ENCODE measurements at regions not wholly inside any gene's neighbourhood (a gene's known extent, or its start where the extent isn't known, plus 50 kb on each side); places are given as distances from the start of the nearest gene placed in this dataset.

GRCh38 chr5:89265511-89266179 lies 382.7 kb upstream of the MEF2C start:
- DNase-seq (ENCODE audit: low read depth in 2 of 2) = peak; percentile 40 to 83
- H3K4me3 ChIP-seq (replicated peaks in 1 of 2; ENCODE audit: low read depth in 2 of 2, low read length in 2 of 2) = no peak overlapping the region
- TF ChIP-seq, protein P1, sequence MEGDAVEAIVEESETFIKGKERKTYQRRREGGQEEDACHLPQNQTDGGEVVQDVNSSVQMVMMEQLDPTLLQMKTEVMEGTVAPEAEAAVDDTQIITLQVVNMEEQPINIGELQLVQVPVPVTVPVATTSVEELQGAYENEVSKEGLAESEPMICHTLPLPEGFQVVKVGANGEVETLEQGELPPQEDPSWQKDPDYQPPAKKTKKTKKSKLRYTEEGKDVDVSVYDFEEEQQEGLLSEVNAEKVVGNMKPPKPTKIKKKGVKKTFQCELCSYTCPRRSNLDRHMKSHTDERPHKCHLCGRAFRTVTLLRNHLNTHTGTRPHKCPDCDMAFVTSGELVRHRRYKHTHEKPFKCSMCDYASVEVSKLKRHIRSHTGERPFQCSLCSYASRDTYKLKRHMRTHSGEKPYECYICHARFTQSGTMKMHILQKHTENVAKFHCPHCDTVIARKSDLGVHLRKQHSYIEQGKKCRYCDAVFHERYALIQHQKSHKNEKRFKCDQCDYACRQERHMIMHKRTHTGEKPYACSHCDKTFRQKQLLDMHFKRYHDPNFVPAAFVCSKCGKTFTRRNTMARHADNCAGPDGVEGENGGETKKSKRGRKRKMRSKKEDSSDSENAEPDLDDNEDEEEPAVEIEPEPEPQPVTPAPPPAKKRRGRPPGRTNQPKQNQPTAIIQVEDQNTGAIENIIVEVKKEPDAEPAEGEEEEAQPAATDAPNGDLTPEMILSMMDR (IDR thresholded peaks at IDR 0.05; ENCODE audit: low read depth, low read length) = no peak

DNA sequence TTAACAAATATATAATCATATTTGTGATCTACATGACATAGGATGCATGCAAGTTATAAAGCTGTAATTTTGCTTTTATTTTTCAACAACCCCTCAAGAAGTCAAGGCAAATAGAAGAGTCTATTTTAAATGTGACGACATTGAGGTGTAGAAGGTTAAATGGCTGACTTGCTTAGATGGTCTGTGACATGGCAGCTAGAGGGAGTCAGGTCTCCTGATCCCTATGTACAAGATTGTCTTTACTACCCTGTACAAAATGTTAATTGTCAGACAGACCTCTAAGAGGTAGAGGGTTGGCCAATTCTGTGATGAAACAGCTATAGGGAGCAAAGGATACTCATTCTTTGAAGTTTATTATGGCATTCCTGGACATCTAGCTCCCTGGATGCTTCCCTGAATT lies 380.9 kb upstream of the MEF2C start:
- H3K4me3 ChIP-seq (replicated peaks in 1 of 2; ENCODE audit: low read depth in 2 of 2, low read length in 2 of 2) = no peak overlapping the region
- no peak for DNase-seq (ENCODE audit: low read depth in 2 of 2)
- TF ChIP-seq, protein P1 (IDR thresholded peaks at IDR 0.05; ENCODE audit: low read depth, low read length) = no peak

DNA sequence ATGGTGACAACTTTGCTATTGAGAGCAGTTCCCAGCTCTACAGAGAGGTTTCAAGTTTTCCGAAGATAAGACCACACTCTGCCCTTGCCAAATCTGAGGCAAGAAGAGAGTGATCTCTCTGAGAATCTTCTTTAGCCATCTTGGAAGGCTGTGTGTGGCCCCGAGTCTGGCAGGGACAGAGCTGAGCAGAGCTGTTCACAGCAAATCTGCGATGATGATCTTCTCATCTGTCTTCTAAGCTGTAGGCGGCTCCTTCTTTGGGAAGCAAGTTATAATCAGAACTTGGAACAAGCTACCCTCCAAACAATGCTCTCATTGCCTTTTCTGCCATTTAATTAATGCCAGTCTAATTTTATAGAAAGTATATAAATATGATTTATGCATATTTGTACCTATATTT lies 379.0 kb upstream of the MEF2C start:
- TF ChIP-seq, protein P1 (IDR thresholded peaks at IDR 0.05; ENCODE audit: low read depth, low read length) = no peak
- DNase-seq (ENCODE audit: low read depth in 2 of 2) = no peak
- no peak overlapping the region for H3K4me3 ChIP-seq (replicated peaks in 1 of 2; ENCODE audit: low read depth in 2 of 2, low read length in 2 of 2)

DNA sequence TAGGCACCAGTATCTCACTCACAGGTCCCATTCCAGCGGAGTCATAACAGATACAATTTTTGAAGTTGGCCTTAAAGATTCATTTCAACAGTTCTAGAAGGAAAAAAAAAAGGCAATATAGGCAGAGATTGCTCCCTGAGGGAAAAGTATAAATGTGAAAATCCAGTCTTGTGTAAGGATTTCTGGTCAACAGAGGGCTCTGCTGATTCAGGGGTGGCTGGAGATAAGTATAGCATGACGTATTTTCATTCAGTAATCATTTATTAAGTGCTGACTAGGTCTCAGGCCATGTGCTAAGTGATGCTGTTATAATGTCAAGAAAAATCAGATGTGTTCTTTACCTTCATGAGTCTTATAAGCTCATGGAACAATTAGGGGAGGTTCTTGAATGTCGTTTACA lies 377.3 kb upstream of the MEF2C start:
- DNase-seq (ENCODE audit: low read depth in 2 of 2) = peak; percentile 17 to 42
- H3K4me3 ChIP-seq (replicated peaks in 1 of 2; ENCODE audit: low read depth in 2 of 2, low read length in 2 of 2) = no peak overlapping the region
- TF ChIP-seq, protein P1 (IDR thresholded peaks at IDR 0.05; ENCODE audit: low read depth, low read length) = no peak

GRCh38 chr5:89255845-89256463 lies 373.0 kb upstream of the MEF2C start:
- no peak overlapping the region for H3K4me3 ChIP-seq (replicated peaks in 1 of 2; ENCODE audit: low read depth in 2 of 2, low read length in 2 of 2)
- TF ChIP-seq, protein P1 (IDR thresholded peaks at IDR 0.05; ENCODE audit: low read depth, low read length) = no peak
- DNase-seq (ENCODE audit: low read depth in 2 of 2) = peak; percentile 47 to 88

GRCh38 chr5:89253666-89254352 lies 370.8 kb upstream of the MEF2C start:
- H3K4me3 ChIP-seq (replicated peaks in 1 of 2; ENCODE audit: low read depth in 2 of 2, low read length in 2 of 2) = no peak overlapping the region
- no peak for DNase-seq (ENCODE audit: low read depth in 2 of 2)
- TF ChIP-seq, protein P1 (IDR thresholded peaks at IDR 0.05; ENCODE audit: low read depth, low read length) = no peak

Measured in cardiac fibroblast (primary cell).